SK-N-SH (cell line): ENCODE measurements at regions not wholly inside any gene's neighbourhood (a gene's known extent, or its start where the extent isn't known, plus 50 kb on each side); places are given as distances from the start of the nearest gene placed in this dataset.

Experiments
- CTCF ChIA-PET: fragments of 300-600, 350-600 bp; formaldehyde crosslinking; extraction: SDS; loops from one replicate; lab custom pipeline; 2021; lab: Yijun Ruan, JAX
- POLR2A ChIA-PET: fragments of 350-600 bp; sonication (Branson Sonifier 250); formaldehyde crosslinking; extraction: SDS; loops from one replicate; lab custom pipeline; 2020; ENCODE audit warnings: antibody characterized with exemption, inconsistent platforms; lab: Yijun Ruan, JAX
- DNase-seq: peaks from one replicate; pipeline ENCODE4 v3.0.0; 2012
- H2AFZ ChIP-seq: fragments of 200-600 bp; sonication (generic); 2 replicates; pipeline ENCODE4 v1.8.1; 2016; ENCODE audit warnings: antibody characterized with exemption, mild to moderate bottlenecking, low read depth
- H3F3A ChIP-seq: fragments of 200-600 bp; sonication (generic); replicated peaks from 2 replicates; pipeline ENCODE3; 2016; ENCODE audit warnings: antibody characterized with exemption, mild to moderate bottlenecking; ENCODE audit not compliant: insufficient read depth
- H3K27ac ChIP-seq, 2 experiments: fragments of 200-500 bp in 1 of 2; fragments of 200-600 bp in 1 of 2; sonication (Bioruptor generic) in 1 of 2; sonication (generic), shearing (Covaris generic) in 1 of 2; 2 replicates each; pipeline versions ENCODE4 v1.5.1 to v1.6.1; 2014 to 2016; ENCODE audit warnings: low read depth in 2 of 2, inconsistent platforms in 1 of 2, low read length in 1 of 2, mild to moderate bottlenecking in 1 of 2, mixed read lengths in 1 of 2
- H3K27me3 ChIP-seq: fragments of 200-600 bp; sonication (generic), shearing (Covaris generic); 2 replicates; pipeline ENCODE4 v1.6.1; 2016; ENCODE audit warnings: mixed run types; ENCODE audit not compliant: insufficient read depth
- H3K36me3 ChIP-seq, 2 experiments: fragments of 200-500 bp in 1 of 2; fragments of 200-600 bp in 1 of 2; sonication (Bioruptor generic) in 1 of 2; sonication (generic) in 1 of 2; replicated peaks in 1 of 2; 2 replicates each; pipeline versions ENCODE3 to v1.5.1; 2014 to 2016; ENCODE audit warnings: low read length in 1 of 2, mild to moderate bottlenecking in 1 of 2; ENCODE audit not compliant: insufficient read depth in 2 of 2, control insufficient read depth in 1 of 2
- H3K4me1 ChIP-seq, 2 experiments: fragments of 200-500 bp in 1 of 2; fragments of 200-600 bp in 1 of 2; sonication (Bioruptor generic) in 1 of 2; sonication (generic), shearing (Covaris generic) in 1 of 2; 2 replicates each; pipeline versions ENCODE4 v1.5.1 to v1.6.1; 2014 to 2016; ENCODE audit warnings: low read depth in 1 of 2, low read length in 1 of 2, mixed run types in 1 of 2; ENCODE audit not compliant: insufficient read depth in 2 of 2, control insufficient read depth in 1 of 2
- H3K4me2 ChIP-seq: fragments of 200-600 bp; sonication (generic), shearing (Covaris generic); 2 replicates; pipeline ENCODE4 v1.6.1; 2017; ENCODE audit warnings: mixed run types
- H3K4me3 ChIP-seq, 2 experiments: fragments of 200-500 bp in 1 of 2; fragments of 200-600 bp in 1 of 2; sonication (Bioruptor generic) in 1 of 2; sonication (generic), shearing (Covaris generic) in 1 of 2; 2 replicates each; pipeline versions ENCODE4 v1.5.1 to v1.8.1; 2014 to 2016; ENCODE audit warnings: low read depth in 2 of 2, inconsistent platforms in 1 of 2, low read length in 1 of 2, mild to moderate bottlenecking in 1 of 2, mixed read lengths in 1 of 2, moderate library complexity in 1 of 2
- H3K79me2 ChIP-seq: fragments of 200-600 bp; sonication (generic); 2 replicates; pipeline ENCODE4 v1.8.1; 2017; ENCODE audit warnings: mild to moderate bottlenecking; ENCODE audit not compliant: insufficient read depth
- H3K9ac ChIP-seq: fragments of 200-600 bp; sonication (generic); 2 replicates; pipeline ENCODE4 v1.6.1; 2017; ENCODE audit warnings: mixed run types
- H3K9me2 ChIP-seq: fragments of 200-600 bp; sonication (generic); 2 replicates; pipeline ENCODE4 v1.6.1; 2017; ENCODE audit warnings: mixed run types
- H3K9me3 ChIP-seq: fragments of 200-600 bp; sonication (generic); 2 replicates; pipeline ENCODE4 v1.6.1; 2017; ENCODE audit warnings: mixed run types, mild to moderate bottlenecking, moderate library complexity
- H4K20me1 ChIP-seq: fragments of 200-600 bp; sonication (generic); 2 replicates; pipeline ENCODE4 v1.6.1; 2017; ENCODE audit warnings: mild to moderate bottlenecking, mixed run types; ENCODE audit not compliant: insufficient read depth
- CHD2 ChIP-seq: fragments of 150-350 bp; IDR thresholded peaks from 2 replicates; pipeline ENCODE4 v1.6.1; 2018; ENCODE audit warnings: low read length; ENCODE audit not compliant: partially characterized antibody
- ELF1 ChIP-seq: IDR thresholded peaks from 2 replicates; pipeline ENCODE4 v1.4.0; 2012
- EP300 ChIP-seq, 2 experiments: IDR thresholded peaks; 2 replicates each; pipeline versions ENCODE4 v1.4.0 to v1.6.1; 2012; ENCODE audit warnings: borderline replicate concordance in 1 of 2, low read depth in 1 of 2, low read length in 1 of 2
- EZH2phosphoT487 ChIP-seq: fragments of 200-600 bp; sonication (generic); IDR thresholded peaks from 2 replicates; pipeline ENCODE4 v1.6.1; 2017; ENCODE audit warnings: low read depth, mixed run types, mild to moderate bottlenecking, antibody characterized with exemption, moderate library complexity, borderline replicate concordance
- GABPA ChIP-seq: IDR thresholded peaks from 2 replicates; pipeline ENCODE4 v1.4.0; 2012; ENCODE audit warnings: low read depth, mild to moderate bottlenecking
- GATA2 ChIP-seq: sonication (generic); formaldehyde crosslinking; IDR thresholded peaks from 2 replicates; pipeline ENCODE4 v1.5.0; 2020; ENCODE audit warnings: mild to moderate bottlenecking, missing genetic modification reagents
- JUND ChIP-seq: IDR thresholded peaks from 2 replicates; pipeline ENCODE4 v1.4.0; 2012
- MEF2A ChIP-seq: IDR thresholded peaks from 2 replicates; pipeline ENCODE4 v1.4.0; 2012; ENCODE audit warnings: low read depth, borderline replicate concordance
- MXI1 ChIP-seq: IDR thresholded peaks from 2 replicates; pipeline ENCODE4 v1.6.1; 2012; ENCODE audit warnings: mild to moderate bottlenecking, low read depth, low read length, improper control_type of control experiment
- NFIC ChIP-seq: IDR thresholded peaks from 2 replicates; pipeline ENCODE4 v1.4.0; 2012; ENCODE audit warnings: borderline replicate concordance
- NRF1 ChIP-seq: IDR thresholded peaks from 2 replicates; pipeline ENCODE4 v1.6.1; 2012; ENCODE audit warnings: low read depth, mild to moderate bottlenecking, low read length
- RAD21 ChIP-seq: IDR thresholded peaks from 2 replicates; pipeline ENCODE4 v1.6.1; 2012; ENCODE audit warnings: mild to moderate bottlenecking, low read length
- RFX5 ChIP-seq: IDR thresholded peaks from 2 replicates; pipeline ENCODE4 v1.6.1; 2012; ENCODE audit warnings: mild to moderate bottlenecking, improper control_type of control experiment, low read length
- TAF1 ChIP-seq: IDR thresholded peaks from 2 replicates; pipeline ENCODE4 v1.6.1; 2012; ENCODE audit warnings: low read depth, mild to moderate bottlenecking, low read length, moderate library complexity, borderline replicate concordance
- TCF12 ChIP-seq: IDR thresholded peaks from 2 replicates; pipeline ENCODE4 v1.4.0; 2012
- YY1 ChIP-seq: IDR thresholded peaks from 2 replicates; pipeline ENCODE4 v1.4.0; 2012; ENCODE audit warnings: low read depth, mild to moderate bottlenecking
- WGBS: methylation state at CpG from one replicate; pipeline ENCODE4 v1.1.6; 2017; ENCODE audit warnings: low lambda C conversion rate; 5-methylcytosine and 5-hydroxymethylcytosine counted together
- TF ChIP-seq, protein P1 (sequence below): fragments of 150-350 bp; IDR thresholded peaks from 2 replicates; pipeline ENCODE4 v1.6.1; 2017; ENCODE audit warnings: antibody characterized with exemption, low read length, low read depth, borderline replicate concordance
- TF ChIP-seq, protein P2 (sequence below): IDR thresholded peaks from 2 replicates; pipeline ENCODE4; 2012
- TF ChIP-seq, protein P3 (sequence below): IDR thresholded peaks from 2 replicates; pipeline ENCODE4 v1.4.0; 2012; ENCODE audit warnings: low read depth, borderline replicate concordance

DNA sequence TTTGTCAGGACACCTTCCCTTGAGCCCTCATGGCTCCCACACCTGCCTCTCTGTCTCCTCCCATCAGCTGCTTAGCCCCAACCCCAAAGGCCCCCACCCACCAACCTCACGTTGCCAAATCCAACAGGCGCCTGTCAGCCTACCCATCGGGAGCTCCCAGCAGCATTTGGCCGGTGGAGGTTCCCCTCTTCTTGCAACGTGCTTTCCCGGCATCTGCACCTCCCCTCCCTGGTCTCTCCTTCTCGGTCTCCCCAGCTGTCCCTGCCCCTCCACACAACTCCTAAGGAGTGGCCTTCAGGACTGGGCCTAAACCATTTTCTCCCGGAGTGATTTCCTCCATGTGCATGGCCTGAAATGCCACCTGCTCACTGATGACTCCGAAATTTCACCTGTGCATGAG lies 71.9 kb downstream of the KLHDC7A start:
- no peaks in the 10 kb centered on the region for H4K20me1 ChIP-seq
- DNase-seq, result no peak
- no peaks in the 10 kb centered on the region for H3F3A ChIP-seq
- ChIA-PET CTCF (interaction anchor here (1.2 to 9.7 kb wide), 6 partner anchors 10 to 891 kb away, joined by 3 to 110 read pairs (median 3); no protein-coding TSS in a partner anchor), POLR2A (no interaction called here)
- H3K27ac ChIP-seq, result no peak overlapping the region
- no peaks in the 10 kb centered on the region for H3K36me3 ChIP-seq
- no peak overlapping the region for H3K9ac ChIP-seq
- H3K4me2 ChIP-seq, result no peak overlapping the region
- no peaks in the 10 kb centered on the region for H3K79me2 ChIP-seq
- 38% methylated on average over 9 of the region's 9 CpGs for WGBS
- no peak overlapping the region for H2AFZ ChIP-seq
- no peaks in the 10 kb centered on the region for H3K27me3 ChIP-seq
- no peak overlapping the region for H3K4me3 ChIP-seq
- no peaks in the 10 kb centered on the region; a peak in 1 of 4 replicates for H3K4me1 ChIP-seq
- no peaks in the 10 kb centered on the region for H3K9me3 ChIP-seq
- TF ChIP-seq GABPA (no peak), EP300 (IDR thresholded peaks at IDR 0.05; ENCODE audit: borderline replicate concordance in 1 of 2, low read depth in 1 of 2, low read length in 1 of 2) (no peak), GATA2 (CRISPR knock-in tag) (no peak), TAF1 (no peak), TCF12 (no peak), ELF1 (no peak), JUND (no peak), RFX5 (no peak), MEF2A (no peak), NRF1 (no peak), RAD21 (no peak), CHD2 (no peak), NFIC (no peak)
- TF ChIP-seq, protein P1, sequence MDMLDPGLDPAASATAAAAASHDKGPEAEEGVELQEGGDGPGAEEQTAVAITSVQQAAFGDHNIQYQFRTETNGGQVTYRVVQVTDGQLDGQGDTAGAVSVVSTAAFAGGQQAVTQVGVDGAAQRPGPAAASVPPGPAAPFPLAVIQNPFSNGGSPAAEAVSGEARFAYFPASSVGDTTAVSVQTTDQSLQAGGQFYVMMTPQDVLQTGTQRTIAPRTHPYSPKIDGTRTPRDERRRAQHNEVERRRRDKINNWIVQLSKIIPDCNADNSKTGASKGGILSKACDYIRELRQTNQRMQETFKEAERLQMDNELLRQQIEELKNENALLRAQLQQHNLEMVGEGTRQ, result no peak
- TF ChIP-seq, protein P2, sequence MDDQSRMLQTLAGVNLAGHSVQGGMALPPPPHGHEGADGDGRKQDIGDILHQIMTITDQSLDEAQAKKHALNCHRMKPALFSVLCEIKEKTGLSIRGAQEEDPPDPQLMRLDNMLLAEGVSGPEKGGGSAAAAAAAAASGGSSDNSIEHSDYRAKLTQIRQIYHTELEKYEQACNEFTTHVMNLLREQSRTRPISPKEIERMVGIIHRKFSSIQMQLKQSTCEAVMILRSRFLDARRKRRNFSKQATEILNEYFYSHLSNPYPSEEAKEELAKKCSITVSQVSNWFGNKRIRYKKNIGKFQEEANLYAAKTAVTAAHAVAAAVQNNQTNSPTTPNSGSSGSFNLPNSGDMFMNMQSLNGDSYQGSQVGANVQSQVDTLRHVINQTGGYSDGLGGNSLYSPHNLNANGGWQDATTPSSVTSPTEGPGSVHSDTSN, result no peak
- TF ChIP-seq, protein P3, sequence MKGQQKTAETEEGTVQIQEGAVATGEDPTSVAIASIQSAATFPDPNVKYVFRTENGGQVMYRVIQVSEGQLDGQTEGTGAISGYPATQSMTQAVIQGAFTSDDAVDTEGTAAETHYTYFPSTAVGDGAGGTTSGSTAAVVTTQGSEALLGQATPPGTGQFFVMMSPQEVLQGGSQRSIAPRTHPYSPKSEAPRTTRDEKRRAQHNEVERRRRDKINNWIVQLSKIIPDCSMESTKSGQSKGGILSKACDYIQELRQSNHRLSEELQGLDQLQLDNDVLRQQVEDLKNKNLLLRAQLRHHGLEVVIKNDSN, result no peak
- no peaks in the 10 kb centered on the region for H3K9me2 ChIP-seq

DNA sequence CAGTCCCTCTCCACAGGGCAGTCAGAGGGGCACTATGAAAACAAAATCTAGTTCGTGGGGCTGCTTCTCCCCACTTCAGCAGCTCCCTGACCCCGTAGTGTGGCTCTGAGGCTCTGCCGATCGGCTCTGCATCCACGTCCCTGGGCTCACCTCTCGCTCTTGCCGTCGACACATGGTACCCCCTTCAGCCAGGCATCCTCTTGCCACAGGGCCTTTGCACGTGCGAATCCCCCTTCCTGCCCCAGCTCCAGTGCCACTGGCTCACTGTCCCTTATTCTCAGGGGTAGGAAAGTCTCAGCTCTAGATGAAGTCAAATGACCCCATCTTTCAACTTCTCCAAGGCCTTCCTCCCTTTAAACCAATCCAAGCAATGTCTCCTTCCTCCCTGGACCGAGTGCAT lies 72.7 kb downstream of the KLHDC7A start:
- Histone ChIP-seq H3F3A (no peaks in the 10 kb centered on the region), H3K27ac (no peak overlapping the region), H3K4me2 (no peak overlapping the region), H3K9me2 (no peaks in the 10 kb centered on the region), H3K9me3 (no peaks in the 10 kb centered on the region), H3K9ac (no peak overlapping the region), H3K27me3 (no peaks in the 10 kb centered on the region), H4K20me1 (no peaks in the 10 kb centered on the region), H3K36me3 (no peaks in the 10 kb centered on the region), H3K79me2 (no peaks in the 10 kb centered on the region), H3K4me1 (no peaks in the 10 kb centered on the region; a peak in 1 of 4 replicates), H3K4me3 (no peak overlapping the region), H2AFZ (no peak overlapping the region)
- 48% methylated on average over 11 of the region's 11 CpGs for WGBS
- TF ChIP-seq EZH2phosphoT487, result no peak
- no peak for TF ChIP-seq EP300 (IDR thresholded peaks at IDR 0.05; ENCODE audit: borderline replicate concordance in 1 of 2, low read depth in 1 of 2, low read length in 1 of 2)
- TF ChIP-seq ELF1, result no peak
- no peak for TF ChIP-seq MXI1
- TF ChIP-seq YY1, result no peak
- POLR2A ChIA-PET, result no interaction called here
- no peak for DNase-seq
- CTCF ChIA-PET, result interaction anchor here (1.2 to 9.7 kb wide), 8 partner anchors 11 to 891 kb away, joined by 3 to 110 read pairs (median 4); no protein-coding TSS in a partner anchor
